Embryonic facial prominence (tissue), 1 donor: ENCODE measurements at regions not wholly inside any gene's neighbourhood (a gene's known extent, or its start where the extent isn't known, plus 50 kb on each side); places are given as distances from the start of the nearest gene placed in this dataset.

ENCODE experiments used
- DNase-seq: peaks from one replicate; pipeline ENCODE4 v3.0.0-alpha.2; 2016; ENCODE audit errors: extremely low spot score

- DNase-seq = no peak
Measured at GRCh38 chrX:110430293-110431076, 71.8 kb downstream of the RTL9 start.

- no peak for DNase-seq
Measured at GRCh38 chrX:110432091-110432905, 73.7 kb downstream of the RTL9 start.

GRCh38 chrX:110432906-110433215 is 74.2 kb downstream of the RTL9 start:
- DNase-seq = no peak

GRCh38 chrX:110435196-110435595 is 76.5 kb downstream of the RTL9 start:
- no peak for DNase-seq

- DNase-seq = no peak
Measured at GRCh38 chrX:110436523-110436922, 77.9 kb downstream of the RTL9 start.

GRCh38 chrX:110437686-110438085 is 79.0 kb downstream of the RTL9 start:
- no peak for DNase-seq

- no peak for DNase-seq
Measured at GRCh38 chrX:110440016-110440805, 81.6 kb downstream of the RTL9 start.

- no peak for DNase-seq
Measured at GRCh38 chrX:110442635-110443034, 84.0 kb downstream of the RTL9 start.

- DNase-seq = no peak
Measured at GRCh38 chrX:110444996-110445395, 86.3 kb downstream of the RTL9 start.

GRCh38 chrX:110448459-110448858 is 89.8 kb downstream of the RTL9 start:
- DNase-seq = no peak

GRCh38 chrX:110449312-110449711 is 90.7 kb downstream of the RTL9 start:
- no peak for DNase-seq

GRCh38 chrX:110450050-110450449 is 91.4 kb downstream of the RTL9 start:
- DNase-seq = peak; percentile 22

- no peak for DNase-seq
Measured at GRCh38 chrX:110454336-110454735, 95.7 kb downstream of the RTL9 start.

- no peak for DNase-seq
Measured at GRCh38 chrX:110462957-110463356, 104.3 kb downstream of the RTL9 start.

GRCh38 chrX:110466790-110467189 is 108.1 kb downstream of the RTL9 start:
- no peak for DNase-seq

- DNase-seq = no peak
Measured at GRCh38 chrX:110472265-110472664, 113.6 kb downstream of the RTL9 start.

- no peak for DNase-seq
Measured at GRCh38 chrX:110477593-110478228, 119.1 kb downstream of the RTL9 start.

GRCh38 chrX:110491846-110492620 is 133.4 kb downstream of the RTL9 start:
- no peak for DNase-seq

GRCh38 chrX:110504947-110505346 is 146.3 kb downstream of the RTL9 start:
- DNase-seq = no peak

- DNase-seq = no peak
Measured at GRCh38 chrX:110509755-110510532, 151.3 kb downstream of the RTL9 start.
